Erythroblast (primary cell): ENCODE measurements at regions not wholly inside any gene's neighbourhood (a gene's known extent, or its start where the extent isn't known, plus 50 kb on each side); places are given as distances from the start of the nearest gene placed in this dataset.
A peak's percentile ranks its signal among the peaks of the same experiment; 100 is the strongest.

Experiments used
- DNase-seq, 2 experiments: peaks; one replicate each; lab custom pipeline; 2025; lab: John Stamatoyannopoulos, UW
- GATA1 ChIP-seq: IDR thresholded peaks from 2 replicates; pipeline ENCODE4 v1.6.1; 2011; ENCODE audit warnings: low read depth, mild to moderate bottlenecking, control low read depth, low read length, moderate library complexity
- POLR2A ChIP-seq: IDR thresholded peaks from 2 replicates; pipeline ENCODE4 v1.6.1; 2011; ENCODE audit warnings: mild to moderate bottlenecking, low read length

DNA sequence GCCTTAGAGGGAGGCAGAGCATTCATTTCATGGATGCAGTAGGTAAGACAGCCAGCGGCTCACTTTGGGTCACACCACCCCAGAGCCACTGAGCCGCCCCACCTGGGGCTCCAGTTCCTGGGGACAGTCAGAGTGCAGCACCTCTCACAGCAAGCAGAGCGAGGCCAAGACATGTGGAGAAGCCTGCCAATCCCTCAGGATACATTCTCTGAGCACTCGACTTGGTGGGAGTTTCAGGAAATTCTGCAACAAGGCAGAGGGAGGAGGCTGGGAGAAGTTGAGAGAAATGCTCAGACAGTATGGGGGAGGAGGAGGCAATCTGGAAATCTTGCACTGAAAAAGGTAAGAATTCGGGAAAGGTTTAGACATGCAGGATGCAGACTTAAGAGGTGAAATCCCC, 60.8 kb upstream of the WLS start:
- DNase-seq = no peak
- TF ChIP-seq POLR2A = no peak
- no peak for TF ChIP-seq GATA1

DNA sequence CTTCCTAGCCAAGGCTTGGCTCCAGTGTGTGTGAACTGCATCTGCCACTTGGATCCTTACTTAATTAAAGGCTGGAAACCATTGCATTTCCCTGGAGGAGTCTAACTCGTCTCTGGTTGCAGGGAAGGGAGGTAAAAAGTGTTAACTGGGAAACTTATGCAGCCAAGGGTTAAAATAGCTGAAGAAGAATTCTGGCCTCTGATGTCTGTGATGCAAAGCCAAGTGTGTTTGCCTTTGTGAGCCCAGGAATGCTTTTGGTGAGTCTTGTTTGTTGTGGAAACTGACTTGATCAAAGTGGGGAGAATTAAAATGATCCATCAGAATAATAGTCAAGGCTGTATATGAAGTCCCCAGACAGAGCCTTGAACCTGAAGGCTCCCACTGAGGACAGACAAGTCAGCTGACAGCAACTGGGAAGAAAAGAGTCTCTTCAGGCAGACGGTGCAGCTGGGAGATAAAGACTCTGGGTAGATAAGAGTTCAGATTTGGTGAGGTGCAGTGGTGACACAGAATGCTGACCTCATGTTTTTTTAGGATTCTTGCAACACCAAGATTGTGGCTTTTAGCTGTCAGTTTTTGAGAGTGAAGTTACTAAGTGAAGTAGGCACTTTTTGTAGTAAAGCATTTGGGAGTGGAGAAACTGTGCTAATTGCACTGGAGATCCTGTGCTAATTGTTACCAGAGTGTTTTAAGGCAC, 59.5 kb upstream of the WLS start:
- TF ChIP-seq GATA1 = no peak
- no peak for TF ChIP-seq POLR2A
- DNase-seq = peak; percentile 63 to 75

DNA sequence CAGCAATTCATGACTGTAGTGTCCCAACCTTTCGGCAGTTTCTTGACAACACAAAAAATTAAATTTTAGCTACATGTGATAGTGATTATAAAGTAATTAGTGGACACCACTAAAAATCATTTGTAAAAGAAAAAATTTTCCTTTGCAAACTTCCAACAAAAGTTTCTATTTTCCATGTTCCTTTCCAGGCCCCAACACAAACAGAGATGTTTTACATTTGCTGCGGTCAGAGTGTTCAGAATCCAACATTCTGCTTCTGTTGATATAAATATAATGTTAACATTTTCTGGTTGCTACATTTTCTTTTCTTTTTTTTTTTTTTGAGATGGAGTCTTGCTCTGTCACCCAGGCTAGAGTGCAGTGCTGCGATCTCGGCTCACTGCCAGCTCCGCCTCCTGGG, 54.9 kb upstream of the WLS start:
- no peak for DNase-seq
- TF ChIP-seq POLR2A (no peak), GATA1 (no peak)

DNA sequence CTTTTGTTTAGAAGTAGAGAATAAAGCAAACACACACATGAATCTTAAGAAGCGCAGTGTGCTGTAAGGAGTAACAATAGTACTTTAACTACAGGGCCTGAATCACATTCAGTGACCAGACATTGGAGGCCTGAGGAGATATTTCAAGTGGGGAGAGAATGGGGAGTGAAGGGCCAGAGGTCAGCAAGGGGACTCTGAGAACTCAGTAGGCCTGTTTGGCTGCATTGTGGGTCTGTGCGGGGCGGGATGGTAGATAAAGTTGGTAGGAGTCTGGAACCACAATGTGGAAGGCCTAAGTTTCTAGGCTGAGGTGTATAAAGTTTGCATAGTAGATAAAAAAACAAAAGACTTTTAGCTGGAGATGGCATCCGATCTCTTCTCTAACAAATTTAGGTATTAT, 52.7 kb upstream of the WLS start:
- no peak for DNase-seq
- TF ChIP-seq POLR2A (no peak), GATA1 (no peak)

DNA sequence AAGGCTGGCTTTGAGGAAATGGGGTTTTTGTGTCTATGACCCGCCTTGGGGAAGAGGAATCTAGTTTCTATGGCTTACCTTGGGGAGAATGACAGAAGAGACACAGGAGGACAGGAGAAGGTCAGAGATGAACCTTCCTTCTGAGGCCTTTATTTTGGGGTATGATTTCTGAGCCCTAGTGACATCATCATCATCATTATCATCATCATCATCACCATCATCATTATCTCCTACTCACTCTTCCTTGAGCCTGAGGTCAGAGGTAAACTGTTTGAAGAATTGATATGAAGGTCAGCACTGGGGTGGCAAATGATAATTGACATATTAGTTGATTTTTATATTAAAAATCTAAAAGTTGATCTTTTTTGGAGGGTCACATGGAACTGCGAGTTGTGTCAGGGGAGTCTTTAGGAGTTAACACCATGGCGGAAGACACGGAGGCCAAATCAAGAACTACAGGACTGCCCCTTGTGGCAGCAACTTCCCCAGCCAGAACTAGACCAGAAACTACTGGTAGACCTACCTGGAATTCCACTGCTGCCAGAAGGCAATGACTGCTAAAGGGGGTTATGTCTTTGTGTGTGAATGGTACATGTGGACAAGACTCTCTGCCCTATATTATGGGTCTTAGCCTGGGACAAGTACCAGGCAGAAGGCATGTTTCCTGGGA, 49.8 kb upstream of the WLS start:
- DNase-seq = no peak
- TF ChIP-seq GATA1 (no peak), POLR2A (no peak)
